Neuronal stem cell (in vitro differentiated cells): ENCODE measurements at regions not wholly inside any gene's neighbourhood (a gene's known extent, or its start where the extent isn't known, plus 50 kb on each side); places are given as distances from the start of the nearest gene placed in this dataset.

Experiments used
- DNase-seq: peaks from one replicate; pipeline ENCODE4 v3.0.0-alpha.2; 2013; ENCODE audit warnings: low spot score
- H2AFZ ChIP-seq: one replicate; pipeline ENCODE4 v1.6.1; 2013; ENCODE audit warnings: mild to moderate bottlenecking, low read length, inconsistent platforms
- H2AK5ac ChIP-seq: 2 replicates; pipeline ENCODE4 v1.6.1; 2013; ENCODE audit warnings: low read depth, mild to moderate bottlenecking, inconsistent platforms, low read length, moderate library complexity, mixed read lengths
- H2BK120ac ChIP-seq: 2 replicates; pipeline ENCODE4 v1.6.1; 2013; ENCODE audit warnings: low read depth, mild to moderate bottlenecking, inconsistent platforms, low read length, moderate library complexity, mixed read lengths
- H2BK12ac ChIP-seq: one replicate; pipeline ENCODE4 v1.6.1; 2013; ENCODE audit warnings: low read length, inconsistent platforms
- H2BK15ac ChIP-seq: 2 replicates; pipeline ENCODE4 v1.6.1; 2013; ENCODE audit warnings: mild to moderate bottlenecking, low read length, inconsistent platforms, mixed read lengths
- H2BK5ac ChIP-seq: one replicate; pipeline ENCODE4 v1.6.1; 2013; ENCODE audit warnings: inconsistent platforms, mild to moderate bottlenecking, low read length, moderate library complexity
- H3K14ac ChIP-seq: one replicate; pipeline ENCODE4 v1.6.1; 2013; ENCODE audit warnings: low read length, inconsistent platforms
- H3K18ac ChIP-seq: 2 replicates; pipeline ENCODE4 v1.6.1; 2013; ENCODE audit warnings: low read length, inconsistent platforms
- H3K23ac ChIP-seq: 2 replicates; pipeline ENCODE4 v1.6.1; 2013; ENCODE audit warnings: low read depth, mild to moderate bottlenecking, mixed read lengths, low read length, inconsistent platforms; ENCODE audit not compliant: poor library complexity
- H3K27ac ChIP-seq: replicated peaks from 3 replicates; pipeline ENCODE4 v1.5.1; 2013; ENCODE audit warnings: low read length, inconsistent platforms
- H3K27me3 ChIP-seq, 3 experiments: 2 replicates each; pipeline ENCODE4 v1.6.1; 2013; ENCODE audit warnings: low read length in 3 of 3, mild to moderate bottlenecking in 2 of 3, inconsistent platforms in 1 of 3, low read depth in 1 of 3, mixed read lengths in 1 of 3, moderate library complexity in 1 of 3; ENCODE audit not compliant: control insufficient read depth in 3 of 3, insufficient read depth in 3 of 3
- H3K36me3 ChIP-seq, 2 donors: replicated peaks in 1 of 2; 2 replicates each; pipeline ENCODE4 v1.6.1; 2013; ENCODE audit warnings: low read length in 2 of 2; ENCODE audit not compliant: control insufficient read depth in 2 of 2, insufficient read depth in 2 of 2
- H3K4ac ChIP-seq: 2 replicates; pipeline ENCODE4 v1.6.1; 2013; ENCODE audit warnings: inconsistent platforms, mild to moderate bottlenecking, low read length, moderate library complexity
- H3K4me1 ChIP-seq, 2 donors: 1 replicate in 1 of 2; 2 replicates in 1 of 2; pipeline ENCODE4 v1.6.1; 2013; ENCODE audit warnings: low read length in 2 of 2, low read depth in 1 of 2; ENCODE audit not compliant: control insufficient read depth in 2 of 2, insufficient read depth in 1 of 2
- H3K4me2 ChIP-seq: one replicate; pipeline ENCODE4 v1.6.1; 2013; ENCODE audit warnings: mild to moderate bottlenecking, low read length, inconsistent platforms; ENCODE audit not compliant: insufficient read depth, poor library complexity, severe bottlenecking
- H3K4me3 ChIP-seq, 2 donors: 2 replicates each; pipeline ENCODE4 v1.5.1; 2013; ENCODE audit warnings: low read length in 2 of 2, mild to moderate bottlenecking in 2 of 2, inconsistent platforms in 1 of 2, moderate library complexity in 1 of 2
- H3K79me1 ChIP-seq: one replicate; pipeline ENCODE4 v1.6.1; 2013; ENCODE audit warnings: low read depth, mild to moderate bottlenecking, inconsistent platforms, low read length, moderate library complexity
- H3K9ac ChIP-seq: one replicate; pipeline ENCODE4 v1.6.1; 2013; ENCODE audit warnings: mild to moderate bottlenecking, low read depth, low read length, inconsistent platforms; ENCODE audit not compliant: poor library complexity
- H3K9me3 ChIP-seq, 2 donors: replicated peaks in 1 of 2; 2 replicates each; pipeline versions ENCODE3 to v1.6.1; 2013; ENCODE audit warnings: low read length in 2 of 2, mild to moderate bottlenecking in 2 of 2, inconsistent platforms in 1 of 2, low read depth in 1 of 2, mixed read lengths in 1 of 2, moderate library complexity in 1 of 2; ENCODE audit not compliant: control insufficient read depth in 2 of 2, insufficient read depth in 1 of 2
- H4K8ac ChIP-seq: one replicate; pipeline ENCODE4 v1.6.1; 2013; ENCODE audit warnings: low read depth, mild to moderate bottlenecking, inconsistent platforms, low read length, moderate library complexity
- H4K91ac ChIP-seq: one replicate; pipeline ENCODE4 v1.6.1; 2013; ENCODE audit warnings: low read length, low read depth, mild to moderate bottlenecking, inconsistent platforms; ENCODE audit not compliant: poor library complexity
- WGBS, 2 donors: extraction: QIAGEN DNeasy Blood & Tissue Kit; methylation state at CpG; one replicate each; pipeline ENCODE4 v1.1.7; 2013; ENCODE audit warnings: missing lambda C conversion rate in 2 of 2, mixed read lengths in 1 of 2; ENCODE audit not compliant: insufficient read length in 2 of 2, insufficient replicate concordance in 1 of 2; ENCODE audit errors: extremely low coverage in 2 of 2; 5-methylcytosine and 5-hydroxymethylcytosine counted together

- Histone ChIP-seq H4K8ac (no peak overlapping the region), H3K27me3 (no peaks in the 10 kb centered on the region), H3K14ac (no peak overlapping the region), H3K27ac (no peak overlapping the region), H2BK120ac (no peak overlapping the region), H2BK12ac (no peak overlapping the region), H3K79me1 (no peaks in the 10 kb centered on the region), H2AFZ (no peak overlapping the region), H3K36me3 (no peaks in the 10 kb centered on the region), H4K91ac (no peak overlapping the region), H3K9ac (no peak overlapping the region), H3K23ac (no peak overlapping the region), H2AK5ac (no peak overlapping the region), H3K18ac (no peak overlapping the region), H3K4me2 (no peak overlapping the region), H3K9me3 (no peaks in the 10 kb centered on the region), H3K4ac (no peak overlapping the region), H3K4me3 (no peak overlapping the region), H2BK15ac (no peak overlapping the region), H2BK5ac (no peak overlapping the region), H3K4me1 (peaks cover 2 to 3% of the 10 kb centered on the region in 2 donors)
- no peak for DNase-seq
- no CpG with 5 or more reads among the region's 4 CpGs for WGBS, 2 donors
Observed at GRCh38 chr6:93968126-93968525, 548.8 kb upstream of the EPHA7 start.

- no peaks in the 10 kb centered on the region for H3K4me1 ChIP-seq
- H2AFZ ChIP-seq = no peak overlapping the region
- no peak overlapping the region for H3K9ac ChIP-seq
- no peak overlapping the region for H3K23ac ChIP-seq
- no peak overlapping the region for H3K27ac ChIP-seq
- no peaks in the 10 kb centered on the region for H3K36me3 ChIP-seq
- H3K4ac ChIP-seq = no peak overlapping the region
- H4K8ac ChIP-seq = no peak overlapping the region
- no peak overlapping the region for H2AK5ac ChIP-seq
- no peaks in the 10 kb centered on the region for H3K79me1 ChIP-seq
- no peak overlapping the region for H2BK12ac ChIP-seq
- H4K91ac ChIP-seq = no peak overlapping the region
- no peak overlapping the region for H2BK5ac ChIP-seq
- H3K18ac ChIP-seq = no peak overlapping the region
- H3K27me3 ChIP-seq = no peaks in the 10 kb centered on the region
- no peak overlapping the region for H3K14ac ChIP-seq
- no peak for DNase-seq
- no CpG with 5 or more reads among the region's 1 CpG for WGBS, 2 donors
- no peak overlapping the region for H3K4me3 ChIP-seq
- H3K9me3 ChIP-seq = no peaks in the 10 kb centered on the region
- H2BK15ac ChIP-seq = no peak overlapping the region
- H3K4me2 ChIP-seq = no peak overlapping the region
- H2BK120ac ChIP-seq = no peak overlapping the region
Observed at GRCh38 chr6:93964926-93965325, 545.6 kb upstream of the EPHA7 start.

GRCh38 chr6:93964321-93964720 is 545.0 kb upstream of the EPHA7 start:
- no CpG with 5 or more reads among the region's 1 CpG for WGBS, 2 donors
- H2AFZ ChIP-seq = no peak overlapping the region
- no peak overlapping the region for H2AK5ac ChIP-seq
- no peak overlapping the region for H3K4ac ChIP-seq
- no peak overlapping the region for H2BK12ac ChIP-seq
- H3K18ac ChIP-seq = no peak overlapping the region
- H2BK5ac ChIP-seq = no peak overlapping the region
- H3K23ac ChIP-seq = no peak overlapping the region
- no peaks in the 10 kb centered on the region for H3K4me1 ChIP-seq
- no peak overlapping the region for H3K14ac ChIP-seq
- no peak overlapping the region for H3K9ac ChIP-seq
- no peaks in the 10 kb centered on the region for H3K79me1 ChIP-seq
- H3K27ac ChIP-seq = no peak overlapping the region
- no peak overlapping the region for H4K91ac ChIP-seq
- no peak overlapping the region for H4K8ac ChIP-seq
- no peaks in the 10 kb centered on the region for H3K9me3 ChIP-seq
- H3K27me3 ChIP-seq = no peaks in the 10 kb centered on the region
- no peaks in the 10 kb centered on the region for H3K36me3 ChIP-seq
- DNase-seq = no peak
- no peak overlapping the region for H2BK15ac ChIP-seq
- H3K4me2 ChIP-seq = no peak overlapping the region
- no peak overlapping the region for H3K4me3 ChIP-seq
- H2BK120ac ChIP-seq = no peak overlapping the region

- Histone ChIP-seq H4K8ac (no peak overlapping the region), H3K4me1 (no peaks in the 10 kb centered on the region), H3K4me3 (no peak overlapping the region), H3K36me3 (no peaks in the 10 kb centered on the region), H2BK12ac (peak overlapping the region; percentile 14), H3K9me3 (no peaks in the 10 kb centered on the region), H3K18ac (peak overlapping the region; percentile 52), H2BK5ac (no peak overlapping the region), H3K27me3 (no peaks in the 10 kb centered on the region), H2BK15ac (no peak overlapping the region), H2AFZ (no peak overlapping the region), H3K4me2 (no peak overlapping the region), H4K91ac (no peak overlapping the region), H3K23ac (no peak overlapping the region), H3K9ac (no peak overlapping the region), H3K79me1 (no peaks in the 10 kb centered on the region), H2BK120ac (no peak overlapping the region), H2AK5ac (peak overlapping the region; percentile 25), H3K27ac (no peak overlapping the region), H3K14ac (peak overlapping the region; percentile 47), H3K4ac (no peak overlapping the region)
- WGBS, 2 donors = no CpG with 5 or more reads among the region's 1 CpG
- no peak for DNase-seq
Observed at GRCh38 chr6:93962566-93962965, 543.2 kb upstream of the EPHA7 start.
